SK-N-SH treated with all-trans-retinoic acid at 6 μM for 48 hours (cell line): ENCODE measurements at regions not wholly inside any gene's neighbourhood (a gene's known extent, or its start where the extent isn't known, plus 50 kb on each side); places are given as distances from the start of the nearest gene placed in this dataset.

Experiments used
- ATAC-seq: fragments of 200-7000 bp; cut with Tn5 transposase; 3 replicates; pipeline ENCODE4 v1.9.1; 2020; ENCODE audit warnings: mild to moderate bottlenecking, moderate library complexity
- BACH2 ChIP-seq: fragments of 250-450 bp; sonication (Bioruptor Pico); IDR thresholded peaks from 2 replicates; pipeline ENCODE4 v1.9.0; 2021; ENCODE audit warnings: mild to moderate bottlenecking, borderline replicate concordance
- CSDC2 ChIP-seq: fragments of 250-450 bp; sonication (Bioruptor Pico); IDR thresholded peaks from 2 replicates; pipeline ENCODE4 v1.5.0; 2020; ENCODE audit warnings: mild to moderate bottlenecking, moderate library complexity
- CSRNP3 ChIP-seq: fragments of 250-450 bp; sonication (Bioruptor Pico); IDR thresholded peaks from 2 replicates; pipeline ENCODE4 v1.5.1; 2021; ENCODE audit warnings: mild to moderate bottlenecking, moderate library complexity
- ESRRG ChIP-seq: fragments of 250-450 bp; sonication (Bioruptor Pico); IDR thresholded peaks from 2 replicates; pipeline ENCODE4 v1.6.1; 2021; ENCODE audit warnings: mild to moderate bottlenecking
- GLIS3 ChIP-seq: fragments of 250-450 bp; sonication (Bioruptor Pico); IDR thresholded peaks from 2 replicates; pipeline ENCODE4 v1.5.0; 2020; ENCODE audit warnings: mild to moderate bottlenecking, moderate library complexity
- ISL1 ChIP-seq: fragments of 250-450 bp; sonication (Bioruptor Pico); IDR thresholded peaks from 2 replicates; pipeline ENCODE4 v2.1.2; 2022; ENCODE audit warnings: mild to moderate bottlenecking, moderate library complexity
- OSR1 ChIP-seq: fragments of 250-450 bp; sonication (Bioruptor Pico); IDR thresholded peaks from 2 replicates; pipeline ENCODE4 v1.8.0; 2022; ENCODE audit warnings: moderate library complexity, mild to moderate bottlenecking, inconsistent platforms
- POU6F1 ChIP-seq: fragments of 250-450 bp; sonication (Bioruptor Pico); IDR thresholded peaks from 2 replicates; pipeline ENCODE4 v1.8.0; 2021; ENCODE audit warnings: low read depth, mild to moderate bottlenecking, moderate library complexity, borderline replicate concordance
- PPARA ChIP-seq: fragments of 250-450 bp; sonication (Bioruptor Pico); IDR thresholded peaks from 2 replicates; pipeline ENCODE4 v1.5.0; 2020; ENCODE audit warnings: mild to moderate bottlenecking, borderline replicate concordance
- RARB ChIP-seq: fragments of 250-450 bp; sonication (Bioruptor Pico); IDR thresholded peaks from 2 replicates; pipeline ENCODE4 v1.8.0; 2021; ENCODE audit warnings: mild to moderate bottlenecking, moderate library complexity
- SNAI2 ChIP-seq: fragments of 250-450 bp; sonication (Bioruptor Pico); IDR thresholded peaks from 2 replicates; pipeline ENCODE4 v1.5.0; 2020; ENCODE audit warnings: mild to moderate bottlenecking, moderate library complexity
- TCF4 ChIP-seq: fragments of 250-450 bp; sonication (Bioruptor Pico); IDR thresholded peaks from 2 replicates; pipeline ENCODE4 v1.8.0; 2021; ENCODE audit warnings: mild to moderate bottlenecking, moderate library complexity, borderline replicate concordance
- TOX ChIP-seq: fragments of 250-450 bp; sonication (Bioruptor Pico); IDR thresholded peaks from 2 replicates; pipeline ENCODE4 v1.8.0; 2021; ENCODE audit warnings: mild to moderate bottlenecking, moderate library complexity, borderline replicate concordance
- ZFP3 ChIP-seq: fragments of 250-450 bp; sonication (Bioruptor Pico); IDR thresholded peaks from 2 replicates; pipeline ENCODE4 v1.5.0; 2020; ENCODE audit warnings: mild to moderate bottlenecking, moderate library complexity
- ZFP30 ChIP-seq: fragments of 450-650 bp; formaldehyde crosslinking; IDR thresholded peaks from 2 replicates; pipeline ENCODE4 v1.5.0; 2022; ENCODE audit warnings: mild to moderate bottlenecking, moderate library complexity
- ZNF70 ChIP-seq: fragments of 450-650 bp; formaldehyde crosslinking; IDR thresholded peaks from 2 replicates; pipeline ENCODE4 v1.5.0; 2020; ENCODE audit warnings: mild to moderate bottlenecking, moderate library complexity
- ZNF8 ChIP-seq: fragments of 450-650 bp; formaldehyde crosslinking; IDR thresholded peaks from 2 replicates; pipeline ENCODE4 v1.5.0; 2020; ENCODE audit warnings: mild to moderate bottlenecking, moderate library complexity
- TF ChIP-seq, protein P1 (sequence below): fragments of 250-450 bp; sonication (Bioruptor Pico); IDR thresholded peaks from 2 replicates; pipeline ENCODE4 v1.5.0; 2020; ENCODE audit warnings: mild to moderate bottlenecking, moderate library complexity
- TF ChIP-seq, protein P2 (sequence below): fragments of 250-450 bp; sonication (Bioruptor Pico); IDR thresholded peaks from 2 replicates; pipeline ENCODE4 v1.5.1; 2020; ENCODE audit warnings: low read depth, mild to moderate bottlenecking, moderate library complexity

GRCh38 chr16:7912132-7912531 lies 579.5 kb downstream of the RBFOX1 start:
- no peak for ATAC-seq
- TF ChIP-seq BACH2 (CRISPR knock-in tag) (no peak), ESRRG (CRISPR knock-in tag) (no peak), TCF4 (CRISPR knock-in tag) (no peak), ZNF8 (CRISPR knock-in tag) (no peak), RARB (CRISPR knock-in tag) (no peak), SNAI2 (no peak), ZNF70 (no peak), TOX (no peak), OSR1 (CRISPR knock-in tag) (no peak)
- TF ChIP-seq, protein P1, sequence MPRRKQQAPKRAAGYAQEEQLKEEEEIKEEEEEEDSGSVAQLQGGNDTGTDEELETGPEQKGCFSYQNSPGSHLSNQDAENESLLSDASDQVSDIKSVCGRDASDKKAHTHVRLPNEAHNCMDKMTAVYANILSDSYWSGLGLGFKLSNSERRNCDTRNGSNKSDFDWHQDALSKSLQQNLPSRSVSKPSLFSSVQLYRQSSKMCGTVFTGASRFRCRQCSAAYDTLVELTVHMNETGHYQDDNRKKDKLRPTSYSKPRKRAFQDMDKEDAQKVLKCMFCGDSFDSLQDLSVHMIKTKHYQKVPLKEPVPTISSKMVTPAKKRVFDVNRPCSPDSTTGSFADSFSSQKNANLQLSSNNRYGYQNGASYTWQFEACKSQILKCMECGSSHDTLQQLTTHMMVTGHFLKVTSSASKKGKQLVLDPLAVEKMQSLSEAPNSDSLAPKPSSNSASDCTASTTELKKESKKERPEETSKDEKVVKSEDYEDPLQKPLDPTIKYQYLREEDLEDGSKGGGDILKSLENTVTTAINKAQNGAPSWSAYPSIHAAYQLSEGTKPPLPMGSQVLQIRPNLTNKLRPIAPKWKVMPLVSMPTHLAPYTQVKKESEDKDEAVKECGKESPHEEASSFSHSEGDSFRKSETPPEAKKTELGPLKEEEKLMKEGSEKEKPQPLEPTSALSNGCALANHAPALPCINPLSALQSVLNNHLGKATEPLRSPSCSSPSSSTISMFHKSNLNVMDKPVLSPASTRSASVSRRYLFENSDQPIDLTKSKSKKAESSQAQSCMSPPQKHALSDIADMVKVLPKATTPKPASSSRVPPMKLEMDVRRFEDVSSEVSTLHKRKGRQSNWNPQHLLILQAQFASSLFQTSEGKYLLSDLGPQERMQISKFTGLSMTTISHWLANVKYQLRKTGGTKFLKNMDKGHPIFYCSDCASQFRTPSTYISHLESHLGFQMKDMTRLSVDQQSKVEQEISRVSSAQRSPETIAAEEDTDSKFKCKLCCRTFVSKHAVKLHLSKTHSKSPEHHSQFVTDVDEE (CRISPR knock-in tag) = no peak
- TF ChIP-seq, protein P2, sequence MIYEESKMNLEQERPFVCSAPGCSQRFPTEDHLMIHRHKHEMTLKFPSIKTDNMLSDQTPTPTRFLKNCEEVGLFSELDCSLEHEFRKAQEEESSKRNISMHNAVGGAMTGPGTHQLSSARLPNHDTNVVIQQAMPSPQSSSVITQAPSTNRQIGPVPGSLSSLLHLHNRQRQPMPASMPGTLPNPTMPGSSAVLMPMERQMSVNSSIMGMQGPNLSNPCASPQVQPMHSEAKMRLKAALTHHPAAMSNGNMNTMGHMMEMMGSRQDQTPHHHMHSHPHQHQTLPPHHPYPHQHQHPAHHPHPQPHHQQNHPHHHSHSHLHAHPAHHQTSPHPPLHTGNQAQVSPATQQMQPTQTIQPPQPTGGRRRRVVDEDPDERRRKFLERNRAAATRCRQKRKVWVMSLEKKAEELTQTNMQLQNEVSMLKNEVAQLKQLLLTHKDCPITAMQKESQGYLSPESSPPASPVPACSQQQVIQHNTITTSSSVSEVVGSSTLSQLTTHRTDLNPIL (CRISPR knock-in tag) = no peak

GRCh38 chr16:7910116-7910515 lies 577.5 kb downstream of the RBFOX1 start:
- no peak for TF ChIP-seq BACH2 (CRISPR knock-in tag)
- no peak for TF ChIP-seq ESRRG (CRISPR knock-in tag)
- no peak for TF ChIP-seq ISL1 (CRISPR knock-in tag)
- TF ChIP-seq CSDC2 (CRISPR knock-in tag) = no peak
- no peak for TF ChIP-seq ZFP3 (CRISPR knock-in tag)
- ATAC-seq = no peak

DNA sequence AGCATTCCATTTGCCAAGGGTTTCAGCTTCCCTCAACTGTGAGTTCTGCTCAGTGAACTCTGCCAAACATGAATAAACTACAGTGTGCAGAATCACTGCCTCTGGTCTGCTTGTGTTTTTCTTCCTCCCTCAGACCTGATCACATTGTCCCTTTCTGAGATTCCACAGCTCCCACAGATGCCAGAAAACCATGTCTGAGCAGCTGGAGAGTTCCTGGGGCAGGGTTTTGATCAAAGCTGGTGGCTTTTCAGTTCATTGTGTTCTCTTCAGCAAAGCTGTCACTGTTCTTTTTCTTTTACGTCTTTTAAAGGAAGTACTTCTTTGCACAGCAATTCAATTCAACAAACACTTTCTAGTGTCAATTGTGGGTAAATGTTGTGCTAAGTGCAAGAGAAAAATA lies 555.8 kb downstream of the RBFOX1 start:
- TF ChIP-seq OSR1 (CRISPR knock-in tag) (no peak), TOX (no peak), CSRNP3 (CRISPR knock-in tag) (no peak), ZNF8 (CRISPR knock-in tag) (no peak), ESRRG (CRISPR knock-in tag) (no peak), POU6F1 (CRISPR knock-in tag) (no peak), BACH2 (CRISPR knock-in tag) (no peak), PPARA (CRISPR knock-in tag) (no peak), ZFP30 (CRISPR knock-in tag) (no peak), GLIS3 (CRISPR knock-in tag) (no peak), RARB (CRISPR knock-in tag) (no peak), ZFP3 (CRISPR knock-in tag) (no peak), CSDC2 (CRISPR knock-in tag) (no peak), TCF4 (CRISPR knock-in tag) (no peak)
- TF ChIP-seq, protein P2 (CRISPR knock-in tag) = no peak
- TF ChIP-seq, protein P1 (CRISPR knock-in tag) = no peak
- no peak for ATAC-seq
